HCT116 (cell line): ENCODE measurements at regions not wholly inside any gene's neighbourhood (a gene's known extent, or its start where the extent isn't known, plus 50 kb on each side); places are given as distances from the start of the nearest gene placed in this dataset.

Experiments
- ATAC-seq: fragments of 200-7000 bp; cut with Tn5 transposase; 2 replicates; pipeline ENCODE4 v1.9.1; 2020; ENCODE audit warnings: mild to moderate bottlenecking, moderate library complexity
- BruUV-seq: library from RNA; stranded (reverse); fragments of 400-500 nt; replicated peaks from 2 replicates; lab custom pipeline; 2021; lab: Mats Ljungman, UMichigan
- CTCF ChIA-PET: fragments of 300-600 bp; sonication (Branson Sonifier 250); formaldehyde crosslinking; loops from one replicate; lab custom pipeline; 2021; ENCODE audit warnings: antibody characterized with exemption; lab: Charles Lee
- POLR2A ChIA-PET: fragments of 300-600, 350-600 bp; sonication (Branson Sonifier 250); formaldehyde crosslinking; loops from one replicate; lab custom pipeline; 2021; ENCODE audit warnings: antibody characterized with exemption; lab: Charles Lee
- RAD21 ChIA-PET, 2 experiments: fragments of 300-600 bp; sonication (Branson Sonifier 250); formaldehyde crosslinking; loops; one replicate each; lab custom pipeline; 2023; ENCODE audit warnings: low total read pairs in 2 of 2; ENCODE audit not compliant: uncharacterized antibody in 2 of 2, unreplicated experiment in 2 of 2, low non-redundant PET in 1 of 2; lab: Charles Lee
- DNase-seq: peaks from one replicate; pipeline ENCODE4 v3.0.0-alpha.2; 2010; ENCODE audit warnings: low read depth, low spot score
- H2AFZ ChIP-seq: fragments of 200-600 bp; shearing (Covaris generic), sonication (generic); 2 replicates; pipeline ENCODE4 v1.6.1; 2017; ENCODE audit warnings: low read depth, mixed run types, mixed read lengths, antibody characterized with exemption, low read length; ENCODE audit not compliant: poor library complexity, severe bottlenecking
- H3K27ac ChIP-seq: 2 replicates; pipeline ENCODE4 v1.5.1; 2012; ENCODE audit warnings: low read depth, low read length
- H3K27me3 ChIP-seq: fragments of 200-600 bp; sonication (generic); 2 replicates; pipeline ENCODE4 v1.6.1; 2016; ENCODE audit warnings: mixed run types, low read length, mixed read lengths; ENCODE audit not compliant: insufficient read depth
- H3K36me3 ChIP-seq, 2 experiments: fragments of 200-500 bp in 1 of 2; fragments of 200-600 bp in 1 of 2; sonication (Bioruptor generic) in 1 of 2; sonication (generic) in 1 of 2; 2 replicates each; pipeline versions ENCODE4 v1.5.1 to v1.6.1; 2014 to 2016; ENCODE audit warnings: low read length in 2 of 2, inconsistent platforms in 1 of 2, mixed read lengths in 1 of 2, mixed run types in 1 of 2; ENCODE audit not compliant: insufficient read depth in 2 of 2, control insufficient read depth in 1 of 2
- H3K4me1 ChIP-seq, 2 experiments: fragments of 200-600 bp in 1 of 2; sonication (generic) in 1 of 2; 2 replicates each; pipeline versions ENCODE4 v1.5.1 to v1.6.1; 2012 to 2017; ENCODE audit warnings: low read length in 2 of 2, inconsistent platforms in 1 of 2, mild to moderate bottlenecking in 1 of 2, mixed read lengths in 1 of 2, mixed run types in 1 of 2, moderate library complexity in 1 of 2; ENCODE audit not compliant: insufficient read depth in 2 of 2, control insufficient read depth in 1 of 2
- H3K4me2 ChIP-seq: fragments of 200-600 bp; sonication (generic); 2 replicates; pipeline ENCODE4 v1.6.1; 2017; ENCODE audit warnings: mixed run types, low read length, mixed read lengths
- H3K4me3 ChIP-seq, 2 experiments: fragments of 200-600 bp in 1 of 2; sonication (generic) in 1 of 2; replicated peaks in 1 of 2; 2 replicates each; pipeline ENCODE4 v1.5.1; 2011 to 2016; ENCODE audit warnings: low read length in 2 of 2, control low read depth in 1 of 2, low read depth in 1 of 2, mild to moderate bottlenecking in 1 of 2, mixed read lengths in 1 of 2, mixed run types in 1 of 2
- H3K79me2 ChIP-seq: fragments of 200-600 bp; sonication (generic); 2 replicates; pipeline ENCODE4 v1.6.1; 2017; ENCODE audit warnings: mild to moderate bottlenecking, mixed run types, low read length, moderate library complexity, mixed read lengths; ENCODE audit not compliant: insufficient read depth
- H3K9ac ChIP-seq: fragments of 200-600 bp; sonication (generic); 2 replicates; pipeline ENCODE4 v1.6.1; 2016; ENCODE audit warnings: low read length, mixed read lengths
- H3K9me2 ChIP-seq: fragments of 200-600 bp; sonication (generic), shearing (Covaris generic); 2 replicates; pipeline ENCODE4 v1.6.1; 2017; ENCODE audit warnings: mixed run types, mild to moderate bottlenecking, moderate library complexity; ENCODE audit not compliant: insufficient read depth
- H3K9me3 ChIP-seq, 2 experiments: fragments of 200-500 bp in 1 of 2; fragments of 200-600 bp in 1 of 2; sonication (Bioruptor generic) in 1 of 2; sonication (generic) in 1 of 2; 2 replicates each; pipeline ENCODE4 v1.6.1; 2014 to 2017; ENCODE audit warnings: low read length in 2 of 2, mixed read lengths in 2 of 2, inconsistent platforms in 1 of 2, low read depth in 1 of 2, mild to moderate bottlenecking in 1 of 2, mixed run types in 1 of 2, moderate library complexity in 1 of 2; ENCODE audit not compliant: control insufficient read depth in 1 of 2, insufficient read depth in 1 of 2
- H4K20me1 ChIP-seq: fragments of 200-600 bp; sonication (generic), shearing (Covaris generic); 2 replicates; pipeline ENCODE4 v1.6.1; 2017; ENCODE audit warnings: mixed run types, mild to moderate bottlenecking, moderate library complexity; ENCODE audit not compliant: insufficient read depth
- CEBPB ChIP-seq: IDR thresholded peaks from 2 replicates; pipeline ENCODE4 v1.6.1; 2012; ENCODE audit warnings: low read depth
- EGR1 ChIP-seq: IDR thresholded peaks from 2 replicates; pipeline ENCODE4 v1.6.1; 2012; ENCODE audit warnings: low read depth
- EZH2 ChIP-seq: fragments of 200-600 bp; sonication (generic); IDR thresholded peaks from 2 replicates; pipeline ENCODE4 v1.6.1; 2017; ENCODE audit warnings: antibody characterized with exemption, mixed run types
- POLR2AphosphoS5 ChIP-seq: IDR thresholded peaks from 2 replicates; pipeline ENCODE4 v1.6.1; 2011; ENCODE audit warnings: mild to moderate bottlenecking, low read depth, low read length, moderate library complexity
- SIN3A ChIP-seq: IDR thresholded peaks from 2 replicates; pipeline ENCODE4 v1.6.1; 2012; ENCODE audit warnings: low read depth
- SRF ChIP-seq: IDR thresholded peaks from 2 replicates; pipeline ENCODE4 v1.6.1; 2012; ENCODE audit warnings: low read depth
- ZNF274 ChIP-seq: fragments of 200-500 bp; sonication (Bioruptor generic); IDR thresholded peaks from 2 replicates; pipeline ENCODE4 v1.6.1; 2014; ENCODE audit warnings: mild to moderate bottlenecking, low read depth, low read length, inconsistent platforms
- intact Hi-C: fragments of 100-400 bp; cut with micrococcal nuclease; formaldehyde crosslinking; loops from 2 replicates; pipeline ENCODE4 v1.10.0; 2022
- TF ChIP-seq, protein P1 (sequence below): IDR thresholded peaks from 2 replicates; pipeline ENCODE4 v1.6.1; 2011; ENCODE audit warnings: mild to moderate bottlenecking, low read length, moderate library complexity; ENCODE audit not compliant: insufficient replicate concordance; ENCODE audit errors: extremely low read depth
- TF ChIP-seq, protein P2 (sequence below), 3 experiments: fragments of 200-600 bp in 1 of 3; sonication (generic) in 1 of 3; IDR thresholded peaks in 2 of 3; conservative IDR thresholded peaks in 1 of 3; 2 replicates each; pipeline ENCODE4 v1.5.1; 2012 to 2017; ENCODE audit warnings: low read depth in 2 of 3, low read length in 2 of 3, antibody characterized with exemption in 1 of 3, borderline replicate concordance in 1 of 3, control low read depth in 1 of 3, mild to moderate bottlenecking in 1 of 3, mixed read lengths in 1 of 3, mixed run types in 1 of 3, moderate library complexity in 1 of 3; ENCODE audit not compliant: insufficient read depth in 1 of 3

DNA sequence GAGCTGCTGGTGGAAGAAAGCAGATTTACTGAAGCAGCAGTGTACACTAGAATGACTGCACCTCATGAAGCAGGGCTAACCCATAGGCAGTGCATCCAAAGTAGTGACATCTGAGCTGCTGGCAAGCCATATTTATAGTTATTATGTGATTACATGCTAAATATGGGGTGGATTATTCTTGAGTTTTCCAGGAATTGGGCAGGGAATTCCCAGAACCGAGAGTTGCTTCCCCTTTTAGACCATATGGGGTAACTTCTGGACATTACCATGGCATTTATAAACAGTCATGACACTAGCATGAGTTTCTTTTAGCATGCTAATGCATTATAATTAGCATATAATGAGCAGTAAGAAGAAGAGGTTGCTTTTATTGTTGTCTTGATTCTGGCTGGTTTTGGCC lies 665.8 kb upstream of the POU3F4 start:
- Histone ChIP-seq H3K9me3 (no peaks in the 10 kb centered on the region), H4K20me1 (no peaks in the 10 kb centered on the region), H3K4me2 (no peak overlapping the region)
- TF ChIP-seq SRF (no peak), ZNF274 (no peak), EZH2 (no peak), POLR2AphosphoS5 (no peak), SIN3A (no peak), CEBPB (no peak), EGR1 (no peak)
- TF ChIP-seq, protein P1, sequence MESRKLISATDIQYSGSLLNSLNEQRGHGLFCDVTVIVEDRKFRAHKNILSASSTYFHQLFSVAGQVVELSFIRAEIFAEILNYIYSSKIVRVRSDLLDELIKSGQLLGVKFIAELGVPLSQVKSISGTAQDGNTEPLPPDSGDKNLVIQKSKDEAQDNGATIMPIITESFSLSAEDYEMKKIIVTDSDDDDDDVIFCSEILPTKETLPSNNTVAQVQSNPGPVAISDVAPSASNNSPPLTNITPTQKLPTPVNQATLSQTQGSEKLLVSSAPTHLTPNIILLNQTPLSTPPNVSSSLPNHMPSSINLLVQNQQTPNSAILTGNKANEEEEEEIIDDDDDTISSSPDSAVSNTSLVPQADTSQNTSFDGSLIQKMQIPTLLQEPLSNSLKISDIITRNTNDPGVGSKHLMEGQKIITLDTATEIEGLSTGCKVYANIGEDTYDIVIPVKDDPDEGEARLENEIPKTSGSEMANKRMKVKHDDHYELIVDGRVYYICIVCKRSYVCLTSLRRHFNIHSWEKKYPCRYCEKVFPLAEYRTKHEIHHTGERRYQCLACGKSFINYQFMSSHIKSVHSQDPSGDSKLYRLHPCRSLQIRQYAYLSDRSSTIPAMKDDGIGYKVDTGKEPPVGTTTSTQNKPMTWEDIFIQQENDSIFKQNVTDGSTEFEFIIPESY = no peak
- TF ChIP-seq, protein P2, sequence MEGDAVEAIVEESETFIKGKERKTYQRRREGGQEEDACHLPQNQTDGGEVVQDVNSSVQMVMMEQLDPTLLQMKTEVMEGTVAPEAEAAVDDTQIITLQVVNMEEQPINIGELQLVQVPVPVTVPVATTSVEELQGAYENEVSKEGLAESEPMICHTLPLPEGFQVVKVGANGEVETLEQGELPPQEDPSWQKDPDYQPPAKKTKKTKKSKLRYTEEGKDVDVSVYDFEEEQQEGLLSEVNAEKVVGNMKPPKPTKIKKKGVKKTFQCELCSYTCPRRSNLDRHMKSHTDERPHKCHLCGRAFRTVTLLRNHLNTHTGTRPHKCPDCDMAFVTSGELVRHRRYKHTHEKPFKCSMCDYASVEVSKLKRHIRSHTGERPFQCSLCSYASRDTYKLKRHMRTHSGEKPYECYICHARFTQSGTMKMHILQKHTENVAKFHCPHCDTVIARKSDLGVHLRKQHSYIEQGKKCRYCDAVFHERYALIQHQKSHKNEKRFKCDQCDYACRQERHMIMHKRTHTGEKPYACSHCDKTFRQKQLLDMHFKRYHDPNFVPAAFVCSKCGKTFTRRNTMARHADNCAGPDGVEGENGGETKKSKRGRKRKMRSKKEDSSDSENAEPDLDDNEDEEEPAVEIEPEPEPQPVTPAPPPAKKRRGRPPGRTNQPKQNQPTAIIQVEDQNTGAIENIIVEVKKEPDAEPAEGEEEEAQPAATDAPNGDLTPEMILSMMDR (IDR thresholded peaks at IDR 0.05 in 2 of 3, conservative IDR thresholded peaks at IDR 0.05 in 1 of 3; ENCODE audit: borderline replicate concordance in 1 of 3, insufficient read depth in 1 of 3, low read depth in 2 of 3, low read length in 2 of 3) = no peak
- TF ChIP-seq, all 23 proteins: peak for 0
- Histone ChIP-seq H3K79me2 (no peaks in the 10 kb centered on the region), H3K9me2 (no peaks in the 10 kb centered on the region), H3K27ac (no peak overlapping the region), H3K4me3 (no peak overlapping the region), H3K36me3 (no peaks in the 10 kb centered on the region), H3K9ac (no peak overlapping the region), H3K4me1 (no peaks in the 10 kb centered on the region), H2AFZ (no peak overlapping the region), H3K27me3 (no peaks in the 10 kb centered on the region)
- ATAC-seq (no peak), DNase-seq (no peak)
- intact Hi-C loops = no loop called here
- ChIA-PET POLR2A (no interaction called here), RAD21 (no interaction called here), CTCF (no interaction called here)
- BruUV-seq = no TSS peak
